GM21367 (cell line): ENCODE measurements at regions not wholly inside any gene's neighbourhood (a gene's known extent, or its start where the extent isn't known, plus 50 kb on each side); places are given as distances from the start of the nearest gene placed in this dataset.
"Not testable (repeated sequence)": the region's sequence is repeated elsewhere in the genome, so short reads cannot be mapped to it uniquely, and the experiment has no call there.

Experiments used
- ATAC-seq: cut with Tn5 transposase; IDR thresholded peaks from one replicate; pipeline ENCODE4 v1.9.1; 2021; ENCODE audit not compliant: unreplicated experiment

GRCh38 chr1:60292140-60292539 is 218.6 kb upstream of the C1orf87 start:
- ATAC-seq: no peak

- ATAC-seq: no peak
Measured at GRCh38 chr1:60290393-60290792, 216.8 kb upstream of the C1orf87 start.

GRCh38 chr1:60287536-60287935 is 214.0 kb upstream of the C1orf87 start:
- no peak for ATAC-seq

- no peak for ATAC-seq
Measured at GRCh38 chr1:60283690-60284089, 210.1 kb upstream of the C1orf87 start.

- no peak for ATAC-seq
Measured at GRCh38 chr1:60281360-60281932, 207.9 kb upstream of the C1orf87 start.

GRCh38 chr1:60280819-60281218 is 207.2 kb upstream of the C1orf87 start:
- no peak for ATAC-seq

GRCh38 chr1:60280256-60280655 is 206.7 kb upstream of the C1orf87 start:
- no peak for ATAC-seq

GRCh38 chr1:60279798-60280197 is 206.2 kb upstream of the C1orf87 start:
- no peak for ATAC-seq

- no peak for ATAC-seq
Measured at GRCh38 chr1:60277269-60277668, 203.7 kb upstream of the C1orf87 start.

- ATAC-seq: no peak
Measured at GRCh38 chr1:60274422-60275290, 201.1 kb upstream of the C1orf87 start.

- ATAC-seq: no peak
Measured at GRCh38 chr1:60273185-60273584, 199.6 kb upstream of the C1orf87 start.

GRCh38 chr1:60271041-60271440 is 197.5 kb upstream of the C1orf87 start:
- ATAC-seq: no peak

GRCh38 chr1:60268451-60268850 is 194.9 kb upstream of the C1orf87 start:
- no peak for ATAC-seq

GRCh38 chr1:60265560-60266535 is 192.3 kb upstream of the C1orf87 start:
- ATAC-seq: no peak

GRCh38 chr1:60262701-60263100 is 189.1 kb upstream of the C1orf87 start:
- ATAC-seq: no peak

GRCh38 chr1:60257531-60257930 is 184.0 kb upstream of the C1orf87 start:
- no peak for ATAC-seq

- ATAC-seq: no peak
Measured at GRCh38 chr1:60255565-60255964, 182.0 kb upstream of the C1orf87 start.

GRCh38 chr1:60251426-60251825 is 177.9 kb upstream of the C1orf87 start:
- no peak for ATAC-seq

- ATAC-seq: not testable (repeated sequence)
Measured at GRCh38 chr1:60247467-60247866, 173.9 kb upstream of the C1orf87 start.

- ATAC-seq: no peak
Measured at GRCh38 chr1:60245324-60245723, 171.8 kb upstream of the C1orf87 start.

- ATAC-seq: no peak
Measured at GRCh38 chr1:60244906-60245305, 171.3 kb upstream of the C1orf87 start.
